GM12878 (cell line): ENCODE measurements at regions not wholly inside any gene's neighbourhood (a gene's known extent, or its start where the extent isn't known, plus 50 kb on each side); places are given as distances from the start of the nearest gene placed in this dataset.

Source experiments
- ATAC-seq: fragments of 200-7000 bp; cut with Tn5 transposase; 3 replicates; pipeline ENCODE4 v1.9.1; 2020; ENCODE audit warnings: mild to moderate bottlenecking, moderate library complexity
- BruUV-seq: library from RNA; stranded (reverse); fragments of 400-500 nt; replicated peaks from 2 replicates; lab custom pipeline; 2021; lab: Mats Ljungman, UMichigan
- CTCF ChIA-PET: fragments of 300-600 bp; sonication (Branson Sonifier 250); formaldehyde crosslinking; extraction: SDS; loops from one replicate; lab custom pipeline; 2021; ENCODE audit warnings: inconsistent platforms; lab: Yijun Ruan, JAX
- POLR2A ChIA-PET: fragments of 350-600 bp; formaldehyde crosslinking; extraction: SDS; loops from one replicate; lab custom pipeline; 2021; ENCODE audit warnings: inconsistent platforms; lab: Charles Lee
- RAD21 ChIA-PET: fragments of 300-600 bp; sonication (Branson Sonifier 250); formaldehyde crosslinking; loops from one replicate; lab custom pipeline; 2023; ENCODE audit warnings: antibody characterized with exemption; ENCODE audit not compliant: unreplicated experiment; lab: Charles Lee
- SMC1A ChIA-PET: fragments of 300-600 bp; sonication (Branson Sonifier 250); formaldehyde crosslinking; loops from one replicate; lab custom pipeline; 2023; ENCODE audit not compliant: unreplicated experiment, uncharacterized antibody; lab: Charles Lee
- DNase-seq: peaks from one replicate; pipeline ENCODE4 v3.0.0-alpha.2; 2011; ENCODE audit warnings: low read depth, low spot score
- FAIRE-seq: peaks from 3 replicates; lab custom pipeline; 2011; peaks lifted over from hg19 to GRCh38; lab: Jason Lieb, UNC
- H2AFZ ChIP-seq: 2 replicates; pipeline ENCODE4 v1.6.0; 2011; ENCODE audit warnings: low read depth, low read length, control low read depth; ENCODE audit not compliant: control insufficient read depth
- H3K27ac ChIP-seq: 2 replicates; pipeline ENCODE4 v1.5.1; 2011; ENCODE audit warnings: control low read depth; ENCODE audit not compliant: control insufficient read depth, insufficient read depth
- H3K27me3 ChIP-seq, 2 experiments: replicated peaks in 1 of 2; 2 replicates each; pipeline versions ENCODE4 v1.6.0 to v1.6.1; 2011; ENCODE audit warnings: low read length in 1 of 2; ENCODE audit not compliant: control insufficient read depth in 2 of 2, insufficient read depth in 2 of 2
- H3K36me3 ChIP-seq, 2 experiments: 2 replicates each; pipeline ENCODE4 v1.5.1; 2011; ENCODE audit warnings: low read length in 1 of 2; ENCODE audit not compliant: control insufficient read depth in 2 of 2, insufficient read depth in 2 of 2
- H3K4me1 ChIP-seq: 2 replicates; pipeline ENCODE4 v1.6.1; 2011; ENCODE audit warnings: mild to moderate bottlenecking, low read length, moderate library complexity, mixed read lengths; ENCODE audit not compliant: control insufficient read depth, insufficient read depth
- H3K4me2 ChIP-seq: 2 replicates; pipeline ENCODE4 v1.6.0; 2011; ENCODE audit warnings: control low read depth; ENCODE audit not compliant: control insufficient read depth, insufficient read depth
- H3K4me3 ChIP-seq: fragments of 200-600 bp; sonication (generic); 2 replicates; pipeline ENCODE4 v1.5.1; 2016
- H3K79me2 ChIP-seq: 2 replicates; pipeline ENCODE4 v1.6.0; 2011; ENCODE audit warnings: low read length; ENCODE audit not compliant: control insufficient read depth, insufficient read depth
- H3K9ac ChIP-seq: 2 replicates; pipeline ENCODE4 v1.8.0; 2011; ENCODE audit warnings: low read length, control low read depth, mixed read lengths; ENCODE audit not compliant: control insufficient read depth, insufficient read depth
- H3K9me3 ChIP-seq: replicated peaks from 3 replicates; pipeline ENCODE4 v1.5.1; 2011; ENCODE audit warnings: mild to moderate bottlenecking, low read length; ENCODE audit not compliant: control insufficient read depth, insufficient read depth
- H4K20me1 ChIP-seq: 2 replicates; pipeline ENCODE4 v1.6.0; 2011; ENCODE audit not compliant: control insufficient read depth, insufficient read depth
- CBX3 ChIP-seq: fragments of 200-600 bp; sonication (generic); IDR thresholded peaks from 2 replicates; pipeline ENCODE4 v1.6.1; 2016; ENCODE audit warnings: low read depth, borderline replicate concordance
- CEBPB ChIP-seq, 2 experiments: fragments of 150-350 bp in 1 of 2; IDR thresholded peaks; 2 replicates each; pipeline ENCODE4 v1.6.1; 2012 to 2014; ENCODE audit warnings: low read depth in 2 of 2, low read length in 2 of 2, borderline replicate concordance in 1 of 2, inconsistent platforms in 1 of 2
- CHD2 ChIP-seq: IDR thresholded peaks from 2 replicates; pipeline ENCODE4 v1.6.1; 2011; ENCODE audit warnings: low read depth, low read length, improper control_type of control experiment, borderline replicate concordance
- IKZF2 ChIP-seq, 2 experiments: fragments of 450-650 bp; IDR thresholded peaks; 2 replicates each; pipeline ENCODE4 v1.6.1; 2017; ENCODE audit warnings: mild to moderate bottlenecking in 2 of 2, moderate library complexity in 2 of 2
- KAT2A ChIP-seq: conservative IDR thresholded peaks from 2 replicates; pipeline ENCODE4 v1.6.1; 2011; ENCODE audit warnings: low read depth, low read length; ENCODE audit not compliant: control insufficient read depth
- MTA3 ChIP-seq: IDR thresholded peaks from 2 replicates; pipeline ENCODE4 v1.6.1; 2012; ENCODE audit warnings: low read length, inconsistent platforms, borderline replicate concordance
- MXI1 ChIP-seq: fragments of 150-350 bp; IDR thresholded peaks from 2 replicates; pipeline ENCODE4 v1.6.1; 2011; ENCODE audit warnings: low read depth, mild to moderate bottlenecking, inconsistent platforms, low read length, improper control_type of control experiment
- RAD21 ChIP-seq: IDR thresholded peaks from 2 replicates; pipeline ENCODE4 v1.6.1; 2011; ENCODE audit warnings: mild to moderate bottlenecking, low read depth, low read length, moderate library complexity; ENCODE audit not compliant: insufficient read depth
- RAD51 ChIP-seq: fragments of 450-650 bp; IDR thresholded peaks from 2 replicates; pipeline ENCODE4 v1.6.1; 2016; ENCODE audit warnings: moderate library complexity, mild to moderate bottlenecking, inconsistent platforms
- SMARCA5 ChIP-seq: fragments of 450-650 bp; IDR thresholded peaks from 2 replicates; pipeline ENCODE4 v1.6.1; 2017; ENCODE audit warnings: mild to moderate bottlenecking
- TARDBP ChIP-seq: IDR thresholded peaks from 2 replicates; pipeline ENCODE4 v1.6.1; 2016; ENCODE audit warnings: borderline replicate concordance
- USF2 ChIP-seq: IDR thresholded peaks from 2 replicates; pipeline ENCODE4 v1.6.1; 2011; ENCODE audit warnings: low read depth, low read length, improper control_type of control experiment, borderline replicate concordance
- ZBED1 ChIP-seq: IDR thresholded peaks from 2 replicates; pipeline ENCODE4 v1.6.1; 2016; ENCODE audit warnings: borderline replicate concordance
- WGBS: methylation state at CpG from one replicate; pipeline ENCODE4 v1.1.6; 2016; ENCODE audit warnings: low lambda C conversion rate; ENCODE audit not compliant: insufficient replicate concordance, insufficient coverage; ENCODE audit errors: missing lambda C conversion rate; 5-methylcytosine and 5-hydroxymethylcytosine counted together
- in situ Hi-C: fragments of 300-500 bp; cut with MboI; formaldehyde crosslinking; loops from 9 replicates; pipeline ENCODE4 v1.14.3; 2018; ENCODE audit warnings: mixed read lengths
- intact Hi-C: fragments of 100-400 bp; cut with micrococcal nuclease; formaldehyde crosslinking; loops from one replicate; pipeline ENCODE4 v1.14.2; 2022; ENCODE audit not compliant: unreplicated experiment

- POLR2A ChIA-PET = no interaction called here
- no peaks in the 10 kb centered on the region; a peak in 1 of 4 replicates for H3K27me3 ChIP-seq
- H3K79me2 ChIP-seq = no peaks in the 10 kb centered on the region
- no peaks in the 10 kb centered on the region for H4K20me1 ChIP-seq
- RAD21 ChIA-PET = no interaction called here
- H3K27ac ChIP-seq = no peak overlapping the region
- H3K9me3 ChIP-seq = no peaks in the 10 kb centered on the region
- no peak overlapping the region for H3K4me2 ChIP-seq
- no peaks in the 10 kb centered on the region for H3K4me1 ChIP-seq
- CTCF ChIA-PET = no interaction called here
- intact Hi-C loops = no loop called here
- 78% methylated on average over 3 of the region's 3 CpGs for WGBS
- DNase-seq (no peak), ATAC-seq (no peak), FAIRE-seq (no peak)
- in situ Hi-C loops = no loop called here
- SMC1A ChIA-PET = no interaction called here
- no peak for TF ChIP-seq CEBPB (IDR thresholded peaks at IDR 0.05; ENCODE audit: borderline replicate concordance in 1 of 2, low read depth in 2 of 2, low read length in 2 of 2)
- no peak for TF ChIP-seq MTA3
- TF ChIP-seq CHD2 = no peak
- TF ChIP-seq TARDBP = no peak
- no peak for TF ChIP-seq KAT2A
- no peak for TF ChIP-seq CBX3
- no peak for TF ChIP-seq RAD21
- TF ChIP-seq SMARCA5 = no peak
- no peak for TF ChIP-seq USF2
- TF ChIP-seq ZBED1 = no peak
- no peak for TF ChIP-seq IKZF2 (IDR thresholded peaks at IDR 0.05)
- TF ChIP-seq MXI1 = no peak
- TF ChIP-seq RAD51 = no peak
- no peak overlapping the region for H3K4me3 ChIP-seq
- H3K36me3 ChIP-seq = no peaks in the 10 kb centered on the region
- no TSS peak for BruUV-seq
- no peak overlapping the region for H3K9ac ChIP-seq
- H2AFZ ChIP-seq = no peak overlapping the region
Observed at GRCh38 chr3:145953316-145953715, 207.7 kb downstream of the PLOD2 start.
